ENCODE measurements at regions not wholly inside any gene's neighbourhood (a gene's known extent, or its start where the extent isn't known, plus 50 kb on each side); places are given as distances from the start of the nearest gene placed in this dataset.
"Not testable (repeated sequence)": the region's sequence is repeated elsewhere in the genome, so short reads cannot be mapped to it uniquely, and the experiment has no call there.

- no peaks in the 10 kb centered on the region for H3K9me3 Mint-ChIP-seq
- H3K27ac Mint-ChIP-seq: no peak overlapping the region
- peaks cover 63% of the 10 kb centered on the region for H3K4me1 Mint-ChIP-seq
- H3K4me3 Mint-ChIP-seq: no peak overlapping the region
- no peak for TF ChIP-seq CTCF (IDR thresholded peaks at IDR 0.05; ENCODE audit: unreplicated experiment in 3 of 3)
- no peaks in the 10 kb centered on the region for H3K27me3 Mint-ChIP-seq (ENCODE audit: low read depth)
- no peaks in the 10 kb centered on the region for H3K36me3 Mint-ChIP-seq (ENCODE audit: low read depth)
Observed at GRCh38 chr3:177352424-177352823, 155.1 kb upstream of the TBL1XR1 start.

- H3K36me3 Mint-ChIP-seq (ENCODE audit: low read depth): no peaks in the 10 kb centered on the region
- H3K4me3 Mint-ChIP-seq: no peak overlapping the region
- no peak for TF ChIP-seq CTCF (IDR thresholded peaks at IDR 0.05; ENCODE audit: unreplicated experiment in 3 of 3)
- H3K9me3 Mint-ChIP-seq: no peaks in the 10 kb centered on the region
- H3K4me1 Mint-ChIP-seq: peaks cover 66% of the 10 kb centered on the region
- H3K27ac Mint-ChIP-seq: peak overlapping the region in 2 of 3 experiments; percentile 14 to 41
- H3K27me3 Mint-ChIP-seq (ENCODE audit: low read depth): no peaks in the 10 kb centered on the region
Observed at GRCh38 chr3:177353140-177353539, 155.9 kb upstream of the TBL1XR1 start.

DNA sequence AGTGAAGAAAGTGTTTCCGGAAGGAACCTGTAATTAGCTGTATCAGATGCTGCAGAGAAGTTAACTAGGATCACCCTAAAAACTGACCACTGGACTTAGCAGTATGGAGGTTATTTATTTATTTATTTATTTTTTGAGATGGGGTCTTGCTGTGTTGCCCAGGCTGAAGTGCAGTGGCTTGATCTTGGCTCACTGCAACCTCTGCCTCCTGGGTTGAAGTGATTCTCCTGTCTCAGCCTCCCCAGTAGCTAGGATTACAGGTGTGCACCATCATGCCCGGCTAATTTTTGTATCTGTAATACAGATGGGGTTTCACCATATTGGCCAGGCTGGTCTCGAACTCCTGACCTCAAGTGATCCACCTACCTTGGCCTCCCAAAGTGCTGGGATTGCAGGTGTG, 156.6 kb upstream of the TBL1XR1 start:
- not testable (repeated sequence) for H3K4me3 Mint-ChIP-seq; H3K36me3 Mint-ChIP-seq (ENCODE audit: low read depth); H3K9me3 Mint-ChIP-seq; H3K27me3 Mint-ChIP-seq (ENCODE audit: low read depth)
- peak overlapping the region in 1 of 3 experiments; percentile 41 for H3K27ac Mint-ChIP-seq
- H3K4me1 Mint-ChIP-seq: peaks cover 69% of the 10 kb centered on the region

DNA sequence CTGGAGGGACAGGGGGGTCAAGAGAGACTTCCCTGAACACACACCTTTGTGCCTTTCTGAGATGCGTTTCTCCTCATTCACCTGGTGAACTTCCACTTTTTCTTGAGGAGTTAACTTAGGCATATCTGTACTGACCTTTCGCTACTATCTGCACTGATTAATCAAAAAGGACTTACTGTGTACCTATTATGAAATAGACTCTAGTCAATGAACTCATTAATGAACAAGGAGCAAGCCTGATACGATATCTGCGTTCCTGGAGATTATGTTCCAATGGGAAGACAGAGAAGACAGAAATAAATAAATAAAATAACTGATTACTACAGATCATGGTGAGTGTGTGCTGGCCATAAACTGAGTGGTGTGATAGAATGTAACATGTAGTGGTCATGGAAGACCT, 157.2 kb upstream of the TBL1XR1 start:
- TF ChIP-seq CTCF (IDR thresholded peaks at IDR 0.05; ENCODE audit: unreplicated experiment in 3 of 3): no peak
- Mint-ChIP-seq H3K4me3 (no peak overlapping the region), H3K36me3 (ENCODE audit: low read depth) (no peaks in the 10 kb centered on the region), H3K9me3 (no peaks in the 10 kb centered on the region), H3K27me3 (ENCODE audit: low read depth) (no peaks in the 10 kb centered on the region), H3K4me1 (peaks cover 67% of the 10 kb centered on the region), H3K27ac (peak overlapping the region in 2 of 3 experiments; percentile 6 to 23)

DNA sequence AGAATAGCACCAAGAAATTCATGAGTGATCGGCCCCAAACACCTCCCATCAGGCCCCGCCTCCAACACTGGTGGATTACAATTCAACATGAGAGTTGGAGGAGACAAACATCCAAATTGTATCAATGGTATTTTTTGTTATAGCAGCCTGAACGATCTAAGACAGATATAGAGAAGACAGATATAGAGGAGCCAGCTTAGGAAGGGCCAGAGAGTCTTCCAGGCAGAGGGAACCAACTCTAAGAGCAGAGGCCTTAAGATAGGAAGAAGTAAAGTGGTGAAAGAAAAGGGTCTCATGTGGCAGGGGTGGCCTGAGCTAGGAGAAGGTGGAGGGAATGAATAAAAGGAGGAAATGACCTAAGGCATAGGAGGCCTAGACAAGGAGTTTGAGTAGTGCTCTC, 158.8 kb upstream of the TBL1XR1 start:
- Mint-ChIP-seq H3K9me3 (no peaks in the 10 kb centered on the region), H3K36me3 (ENCODE audit: low read depth) (no peaks in the 10 kb centered on the region), H3K4me3 (peak overlapping the region in 2 of 3 experiments; percentile 0 to 3), H3K4me1 (peaks cover 72% of the 10 kb centered on the region), H3K27ac (peak overlapping the region; percentile 74 to 98 (median 86)), H3K27me3 (ENCODE audit: low read depth) (no peaks in the 10 kb centered on the region)
- TF ChIP-seq CTCF (IDR thresholded peaks at IDR 0.05; ENCODE audit: unreplicated experiment in 3 of 3): no peak

- Mint-ChIP-seq H3K4me1 (peaks cover 75% of the 10 kb centered on the region), H3K4me3 (peak overlapping the region in 1 of 3 experiments; percentile 35), H3K9me3 (no peaks in the 10 kb centered on the region), H3K27me3 (ENCODE audit: low read depth) (no peaks in the 10 kb centered on the region), H3K27ac (peak overlapping the region; percentile 96 to 98 (median 97)), H3K36me3 (ENCODE audit: low read depth) (no peaks in the 10 kb centered on the region)
- TF ChIP-seq CTCF (IDR thresholded peaks at IDR 0.05; ENCODE audit: unreplicated experiment in 3 of 3): no peak
Observed at GRCh38 chr3:177356952-177357351, 159.7 kb upstream of the TBL1XR1 start.

All from nephron (organoid).